Neural progenitor cell (in vitro differentiated cells): ENCODE measurements at regions not wholly inside any gene's neighbourhood (a gene's known extent, or its start where the extent isn't known, plus 50 kb on each side); places are given as distances from the start of the nearest gene placed in this dataset.

Experiments
- DNase-seq: peaks from one replicate; pipeline ENCODE4 v3.0.0-alpha.2; 2016; ENCODE audit warnings: low spot score
- H2AFZ ChIP-seq: fragments of 200-600 bp; sonication (generic); replicated peaks from 2 replicates; pipeline ENCODE4 v1.6.1; 2016; ENCODE audit warnings: antibody characterized with exemption
- H3F3A ChIP-seq: fragments of 200-600 bp; sonication (generic); 2 replicates; pipeline ENCODE4 v1.6.1; 2016; ENCODE audit warnings: antibody characterized with exemption, low read depth
- H3K27ac ChIP-seq: fragments of 200-600 bp; sonication (generic); 2 replicates; pipeline ENCODE4 v1.5.1; 2016; ENCODE audit warnings: mild to moderate bottlenecking
- H3K27me3 ChIP-seq: fragments of 200-600 bp; sonication (generic); 2 replicates; pipeline ENCODE4 v1.6.1; 2016; ENCODE audit warnings: mild to moderate bottlenecking, moderate library complexity
- H3K36me3 ChIP-seq: fragments of 200-600 bp; sonication (generic); 2 replicates; pipeline ENCODE4 v1.5.1; 2016
- H3K4me1 ChIP-seq: fragments of 200-600 bp; sonication (generic); 2 replicates; pipeline ENCODE4 v1.6.1; 2016; ENCODE audit warnings: mixed run types
- H3K4me2 ChIP-seq: fragments of 200-600 bp; sonication (generic); 2 replicates; pipeline ENCODE4 v1.6.1; 2016
- H3K4me3 ChIP-seq: fragments of 200-600 bp; sonication (generic); 2 replicates; pipeline ENCODE4 v1.5.1; 2016
- H3K79me2 ChIP-seq: fragments of 200-600 bp; sonication (generic); 2 replicates; pipeline ENCODE4 v1.6.1; 2016; ENCODE audit warnings: low read depth
- H3K9ac ChIP-seq: fragments of 200-600 bp; sonication (generic); 2 replicates; pipeline ENCODE4 v1.6.1; 2016
- H3K9me3 ChIP-seq: fragments of 200-600 bp; sonication (generic); 2 replicates; pipeline ENCODE4 v1.5.1; 2016; ENCODE audit warnings: low read depth
- H4K20me1 ChIP-seq: fragments of 200-600 bp; sonication (generic); 2 replicates; pipeline ENCODE4 v1.6.1; 2016; ENCODE audit warnings: low read depth
- H3K27ac Mint-ChIP-seq: 3 replicates; pipeline ENCODE4 v1.8.0; 2021; ENCODE audit warnings: mixed read lengths
- H3K27me3 Mint-ChIP-seq: 2 replicates; pipeline ENCODE4 v1.8.0; 2022; ENCODE audit warnings: low read depth, mild to moderate bottlenecking, inconsistent platforms, moderate library complexity, mixed read lengths; ENCODE audit not compliant: insufficient read depth
- H3K36me3 Mint-ChIP-seq: 3 replicates; pipeline ENCODE4 v1.8.0; 2021; ENCODE audit warnings: mixed read lengths
- H3K4me1 Mint-ChIP-seq: 3 replicates; pipeline ENCODE4 v1.8.0; 2021; ENCODE audit warnings: mixed read lengths
- H3K4me3 Mint-ChIP-seq: 3 replicates; pipeline ENCODE4 v1.8.0; 2021; ENCODE audit warnings: mild to moderate bottlenecking, moderate library complexity, mixed read lengths
- H3K9me3 Mint-ChIP-seq: 3 replicates; pipeline ENCODE4 v1.8.0; 2020; ENCODE audit warnings: mixed read lengths
- CTCF ChIP-seq: fragments of 200-600 bp; sonication (generic); IDR thresholded peaks from 2 replicates; pipeline ENCODE4 v1.5.1; 2017; ENCODE audit warnings: antibody characterized with exemption, mild to moderate bottlenecking
- EZH2 ChIP-seq: fragments of 200-600 bp; sonication (generic); IDR thresholded peaks from 2 replicates; pipeline ENCODE4 v1.6.1; 2017; ENCODE audit warnings: antibody characterized with exemption, mild to moderate bottlenecking, moderate library complexity
- EZH2phosphoT487 ChIP-seq: fragments of 200-600 bp; sonication (generic); IDR thresholded peaks from 2 replicates; pipeline ENCODE4 v1.6.1; 2017; ENCODE audit warnings: antibody characterized with exemption

- Histone ChIP-seq H3K4me1 (no peaks in the 10 kb centered on the region), H3K36me3 (no peaks in the 10 kb centered on the region), H3K79me2 (no peaks in the 10 kb centered on the region), H3K27ac (no peak overlapping the region), H3K9me3 (no peaks in the 10 kb centered on the region), H3K9ac (no peak overlapping the region), H3K4me2 (no peak overlapping the region), H3F3A (no peaks in the 10 kb centered on the region), H4K20me1 (no peaks in the 10 kb centered on the region), H2AFZ (no peak overlapping the region), H3K4me3 (no peak overlapping the region), H3K27me3 (no peaks in the 10 kb centered on the region)
- no peak for DNase-seq
- H3K9me3 Mint-ChIP-seq = peaks cover 5% of the 10 kb centered on the region
- no peak overlapping the region for H3K4me3 Mint-ChIP-seq
- TF ChIP-seq CTCF (no peak), EZH2phosphoT487 (no peak), EZH2 (no peak)
- H3K36me3 Mint-ChIP-seq = no peaks in the 10 kb centered on the region
- peaks cover 3% of the 10 kb centered on the region for H3K27me3 Mint-ChIP-seq
- H3K4me1 Mint-ChIP-seq = no peaks in the 10 kb centered on the region
- no peak overlapping the region for H3K27ac Mint-ChIP-seq
Measured at GRCh38 chr2:64244037-64244416, 99.8 kb upstream of the PELI1 start.

GRCh38 chr2:64245631-64246030, 101.4 kb upstream of the PELI1 start:
- no peak overlapping the region for H3K4me3 ChIP-seq
- Mint-ChIP-seq H3K36me3 (no peaks in the 10 kb centered on the region), H3K27ac (no peak overlapping the region), H3K9me3 (peaks cover 4% of the 10 kb centered on the region), H3K4me1 (no peaks in the 10 kb centered on the region), H3K27me3 (peaks cover 9% of the 10 kb centered on the region), H3K4me3 (no peak overlapping the region)
- DNase-seq = no peak
- H3K9me3 ChIP-seq = no peaks in the 10 kb centered on the region
- H3K27ac ChIP-seq = no peak overlapping the region
- no peak for TF ChIP-seq CTCF
- TF ChIP-seq EZH2 = no peak
- no peak for TF ChIP-seq EZH2phosphoT487
- H3K27me3 ChIP-seq = no peaks in the 10 kb centered on the region
- H3K9ac ChIP-seq = no peak overlapping the region
- H2AFZ ChIP-seq = no peak overlapping the region
- H4K20me1 ChIP-seq = no peaks in the 10 kb centered on the region
- H3K4me2 ChIP-seq = no peak overlapping the region
- H3K79me2 ChIP-seq = no peaks in the 10 kb centered on the region
- no peaks in the 10 kb centered on the region for H3F3A ChIP-seq
- no peaks in the 10 kb centered on the region for H3K4me1 ChIP-seq
- H3K36me3 ChIP-seq = no peaks in the 10 kb centered on the region

GRCh38 chr2:64246962-64247361, 102.7 kb upstream of the PELI1 start:
- H3K27me3 ChIP-seq = peaks cover 11% of the 10 kb centered on the region
- H3K4me1 Mint-ChIP-seq = no peaks in the 10 kb centered on the region
- no peak overlapping the region for H3K4me3 ChIP-seq
- H3K9me3 ChIP-seq = no peaks in the 10 kb centered on the region
- H3K9me3 Mint-ChIP-seq = peaks cover 4% of the 10 kb centered on the region
- no peaks in the 10 kb centered on the region for H3K4me1 ChIP-seq
- H2AFZ ChIP-seq = no peak overlapping the region
- no peak overlapping the region for H3K27ac ChIP-seq
- no peak overlapping the region for H3K27ac Mint-ChIP-seq
- DNase-seq = no peak
- TF ChIP-seq EZH2 (no peak), EZH2phosphoT487 (no peak), CTCF (no peak)
- H3K4me3 Mint-ChIP-seq = no peak overlapping the region
- H4K20me1 ChIP-seq = no peaks in the 10 kb centered on the region
- no peak overlapping the region for H3K4me2 ChIP-seq
- no peaks in the 10 kb centered on the region for H3K36me3 ChIP-seq
- no peaks in the 10 kb centered on the region for H3F3A ChIP-seq
- peaks cover 12% of the 10 kb centered on the region for H3K27me3 Mint-ChIP-seq
- H3K9ac ChIP-seq = no peak overlapping the region
- no peaks in the 10 kb centered on the region for H3K79me2 ChIP-seq
- H3K36me3 Mint-ChIP-seq = no peaks in the 10 kb centered on the region

GRCh38 chr2:64249426-64249825, 105.2 kb upstream of the PELI1 start:
- Histone ChIP-seq H3K79me2 (no peaks in the 10 kb centered on the region), H3F3A (no peaks in the 10 kb centered on the region)

More at GRCh38 chr2:64249426-64249825, 105.2 kb upstream of the PELI1 start:
- Histone ChIP-seq H3K27ac (no peak overlapping the region), H3K4me2 (no peak overlapping the region), H3K9ac (no peak overlapping the region), H2AFZ (no peak overlapping the region), H3K9me3 (no peaks in the 10 kb centered on the region), H3K36me3 (no peaks in the 10 kb centered on the region), H3K4me3 (no peak overlapping the region), H3K27me3 (peaks cover 36% of the 10 kb centered on the region), H4K20me1 (no peaks in the 10 kb centered on the region), H3K4me1 (no peaks in the 10 kb centered on the region)
- Mint-ChIP-seq H3K27ac (no peak overlapping the region), H3K36me3 (no peaks in the 10 kb centered on the region), H3K4me1 (peaks cover 5% of the 10 kb centered on the region), H3K4me3 (no peak overlapping the region), H3K9me3 (peaks cover 10% of the 10 kb centered on the region), H3K27me3 (peaks cover 16% of the 10 kb centered on the region)
- no peak for DNase-seq
- TF ChIP-seq EZH2 (no peak), CTCF (no peak), EZH2phosphoT487 (no peak)
